CD4-positive, alpha-beta memory T cell (primary cell): ENCODE measurements at regions not wholly inside any gene's neighbourhood (a gene's known extent, or its start where the extent isn't known, plus 50 kb on each side); places are given as distances from the start of the nearest gene placed in this dataset.
"Not testable (repeated sequence)": the region's sequence is repeated elsewhere in the genome, so short reads cannot be mapped to it uniquely, and the experiment has no call there.

ENCODE experiments used
- CTCF ChIA-PET: fragments of 350-600 bp; sonication (Branson Sonifier 250); formaldehyde crosslinking; loops from one replicate; lab custom pipeline; 2021; ENCODE audit warnings: inconsistent platforms; ENCODE audit not compliant: partially characterized antibody; lab: Charles Lee
- POLR2A ChIA-PET: fragments of 350-600 bp; sonication (Branson Sonifier 250); formaldehyde crosslinking; loops from one replicate; lab custom pipeline; 2021; ENCODE audit not compliant: partially characterized antibody; lab: Charles Lee
- DNase-seq, 5 donors: peaks; one replicate each; pipeline versions ENCODE4 v3.0.0 to v3.0.0-alpha.2; 2020 to 2022; ENCODE audit warnings: mixed read lengths in 1 of 5
- H3K27ac ChIP-seq: one replicate; pipeline ENCODE4 v1.7.0; 2013; ENCODE audit warnings: low read depth, low read length
- H3K27me3 ChIP-seq: 2 replicates; pipeline ENCODE4 v1.7.0; 2013; ENCODE audit warnings: mild to moderate bottlenecking, low read length, moderate library complexity; ENCODE audit not compliant: insufficient read depth
- H3K36me3 ChIP-seq: 2 replicates; pipeline ENCODE4 v1.7.0; 2013; ENCODE audit warnings: mild to moderate bottlenecking, low read length, moderate library complexity; ENCODE audit not compliant: insufficient read depth
- H3K4me1 ChIP-seq: 2 replicates; pipeline ENCODE4 v1.7.0; 2013; ENCODE audit warnings: mild to moderate bottlenecking, low read length, moderate library complexity; ENCODE audit not compliant: insufficient read depth
- H3K4me3 ChIP-seq, 2 donors: one replicate each; pipeline ENCODE4 v1.7.0; 2013; ENCODE audit warnings: low read length in 2 of 2, mild to moderate bottlenecking in 1 of 2
- H3K9me3 ChIP-seq, 2 donors: one replicate each; pipeline ENCODE4 v1.7.0; 2013; ENCODE audit warnings: low read length in 2 of 2, control low read depth in 1 of 2; ENCODE audit not compliant: control insufficient read depth in 1 of 2
- H3K27ac Mint-ChIP-seq, 7 donors: one replicate each; pipeline ENCODE4 v1.8.0; 2020 to 2021; ENCODE audit warnings: mixed read lengths in 7 of 7, mild to moderate bottlenecking in 6 of 7, inconsistent platforms in 3 of 7, moderate library complexity in 3 of 7
- H3K27me3 Mint-ChIP-seq, 2 donors: one replicate each; pipeline ENCODE4 v1.8.0; 2020 to 2021; ENCODE audit warnings: mixed read lengths in 2 of 2
- H3K36me3 Mint-ChIP-seq, 2 donors: one replicate each; pipeline ENCODE4 v1.8.0; 2020 to 2021; ENCODE audit warnings: mixed read lengths in 2 of 2, inconsistent platforms in 1 of 2, mild to moderate bottlenecking in 1 of 2
- H3K4me1 Mint-ChIP-seq, 4 donors: one replicate each; pipeline ENCODE4 v1.8.0; 2020 to 2021; ENCODE audit warnings: mixed read lengths in 4 of 4, mild to moderate bottlenecking in 1 of 4
- H3K4me3 Mint-ChIP-seq, 8 donors: one replicate each; pipeline ENCODE4 v1.8.0; 2020 to 2021; ENCODE audit warnings: mixed read lengths in 8 of 8, mild to moderate bottlenecking in 7 of 8, moderate library complexity in 6 of 8, inconsistent platforms in 3 of 8
- H3K9me3 Mint-ChIP-seq, 8 donors: one replicate each; pipeline ENCODE4 v1.8.0; 2020 to 2021; ENCODE audit warnings: mixed read lengths in 8 of 8, mild to moderate bottlenecking in 5 of 8, inconsistent platforms in 3 of 8, moderate library complexity in 1 of 8
- intact Hi-C: fragments of 100-400 bp; cut with micrococcal nuclease; formaldehyde crosslinking; loops from one replicate; pipeline ENCODE4 v1.15.1; 2023

- peaks cover 2 to 12% of the 10 kb centered on the region in 2 donors for H3K27me3 Mint-ChIP-seq
- H3K4me1 ChIP-seq, H3K4me3 ChIP-seq, H3K4me1 Mint-ChIP-seq, H3K27me3 ChIP-seq, H3K27ac Mint-ChIP-seq, CTCF ChIA-PET, H3K9me3 Mint-ChIP-seq, DNase-seq, H3K36me3 ChIP-seq, H3K36me3 Mint-ChIP-seq, POLR2A ChIA-PET, H3K9me3 ChIP-seq, H3K4me3 Mint-ChIP-seq, intact Hi-C loops, H3K27ac ChIP-seq: not testable (repeated sequence)
Measured at GRCh38 chr16:88154886-88155285, 203.7 kb downstream of the BANP start.

GRCh38 chr16:88155681-88156080, 204.4 kb downstream of the BANP start:
- H3K4me1 ChIP-seq, H3K27me3 ChIP-seq, H3K27ac Mint-ChIP-seq, H3K9me3 Mint-ChIP-seq, H3K27ac ChIP-seq, intact Hi-C loops, H3K4me1 Mint-ChIP-seq, DNase-seq, H3K36me3 Mint-ChIP-seq, H3K4me3 Mint-ChIP-seq, H3K36me3 ChIP-seq, CTCF ChIA-PET, H3K9me3 ChIP-seq, POLR2A ChIA-PET, H3K4me3 ChIP-seq: not testable (repeated sequence)
- H3K27me3 Mint-ChIP-seq = peaks cover 2 to 12% of the 10 kb centered on the region in 2 donors

GRCh38 chr16:88156640-88157283, 205.5 kb downstream of the BANP start:
- H3K36me3 Mint-ChIP-seq, H3K9me3 ChIP-seq, intact Hi-C loops: not testable (repeated sequence)

GRCh38 chr16:88157686-88158085, 206.5 kb downstream of the BANP start:
- DNase-seq, intact Hi-C loops, H3K27me3 Mint-ChIP-seq: not testable (repeated sequence)

More at GRCh38 chr16:88156640-88157283, 205.5 kb downstream of the BANP start:
- CTCF ChIA-PET, H3K27me3 ChIP-seq, POLR2A ChIA-PET, H3K4me3 Mint-ChIP-seq, H3K4me1 Mint-ChIP-seq, H3K4me3 ChIP-seq, H3K9me3 Mint-ChIP-seq, H3K27ac ChIP-seq, H3K27ac Mint-ChIP-seq, DNase-seq, H3K36me3 ChIP-seq, H3K27me3 Mint-ChIP-seq, H3K4me1 ChIP-seq: not testable (repeated sequence)

GRCh38 chr16:88158256-88159045, 207.2 kb downstream of the BANP start:
- H3K36me3 Mint-ChIP-seq, intact Hi-C loops: not testable (repeated sequence)

More at GRCh38 chr16:88157686-88158085, 206.5 kb downstream of the BANP start:
- H3K27ac ChIP-seq, H3K9me3 Mint-ChIP-seq, H3K9me3 ChIP-seq, POLR2A ChIA-PET, H3K27ac Mint-ChIP-seq, H3K4me1 ChIP-seq, H3K4me1 Mint-ChIP-seq, H3K36me3 Mint-ChIP-seq, H3K27me3 ChIP-seq, H3K36me3 ChIP-seq, CTCF ChIA-PET, H3K4me3 Mint-ChIP-seq, H3K4me3 ChIP-seq: not testable (repeated sequence)

GRCh38 chr16:88159046-88159896, 208.0 kb downstream of the BANP start:
- H3K27me3 Mint-ChIP-seq, H3K9me3 ChIP-seq, H3K4me3 Mint-ChIP-seq, H3K4me1 ChIP-seq, H3K27ac Mint-ChIP-seq, intact Hi-C loops, POLR2A ChIA-PET, H3K27ac ChIP-seq, H3K9me3 Mint-ChIP-seq, H3K36me3 ChIP-seq, CTCF ChIA-PET, DNase-seq, H3K4me1 Mint-ChIP-seq, H3K27me3 ChIP-seq, H3K36me3 Mint-ChIP-seq, H3K4me3 ChIP-seq: not testable (repeated sequence)

More at GRCh38 chr16:88158256-88159045, 207.2 kb downstream of the BANP start:
- H3K9me3 ChIP-seq, H3K4me3 Mint-ChIP-seq, POLR2A ChIA-PET, DNase-seq, H3K4me1 Mint-ChIP-seq, CTCF ChIA-PET, H3K4me3 ChIP-seq, H3K27ac ChIP-seq, H3K27me3 Mint-ChIP-seq, H3K4me1 ChIP-seq, H3K9me3 Mint-ChIP-seq, H3K27me3 ChIP-seq, H3K27ac Mint-ChIP-seq, H3K36me3 ChIP-seq: not testable (repeated sequence)

GRCh38 chr16:88159897-88160335, 208.7 kb downstream of the BANP start:
- H3K36me3 ChIP-seq, H3K27ac Mint-ChIP-seq, H3K9me3 ChIP-seq, H3K36me3 Mint-ChIP-seq, H3K4me3 Mint-ChIP-seq, H3K27ac ChIP-seq, POLR2A ChIA-PET, H3K4me1 ChIP-seq, H3K27me3 ChIP-seq, H3K27me3 Mint-ChIP-seq, H3K9me3 Mint-ChIP-seq, intact Hi-C loops, CTCF ChIA-PET, H3K4me3 ChIP-seq, DNase-seq, H3K4me1 Mint-ChIP-seq: not testable (repeated sequence)
